ENCODE measurements at regions not wholly inside any gene's neighbourhood (a gene's known extent, or its start where the extent isn't known, plus 50 kb on each side); places are given as distances from the start of the nearest gene placed in this dataset.

- TF ChIP-seq CTCF (IDR thresholded peaks at IDR 0.05) (no peak), POLR2A (IDR thresholded peaks at IDR 0.05) (no peak)
Measured at GRCh38 chr20:11267131-11267761, 593.4 kb upstream of the JAG1 start.

Measured in sigmoid colon (tissue), 3 donors.